HL-60 (cell line): ENCODE measurements at regions not wholly inside any gene's neighbourhood (a gene's known extent, or its start where the extent isn't known, plus 50 kb on each side); places are given as distances from the start of the nearest gene placed in this dataset.

Source experiments
- DNase-seq, 2 experiments: peaks; one replicate each; pipeline ENCODE4 v3.0.0-alpha.2; 2010 to 2020; ENCODE audit warnings: low read depth in 1 of 2, low spot score in 1 of 2
- H3K27ac ChIP-seq: fragments of 250-450 bp; sonication (Bioruptor Pico); replicated peaks from 2 replicates; pipeline ENCODE4 v1.5.1; 2020; ENCODE audit warnings: mild to moderate bottlenecking, moderate library complexity
- H3K27me3 ChIP-seq: fragments of 250-450 bp; sonication (Bioruptor Pico); 2 replicates; pipeline ENCODE4 v1.5.1; 2021; ENCODE audit warnings: mild to moderate bottlenecking, moderate library complexity; ENCODE audit not compliant: insufficient read depth, poor library complexity, severe bottlenecking
- H3K4me3 ChIP-seq: replicated peaks from 2 replicates; pipeline ENCODE4 v1.5.1; 2011; ENCODE audit warnings: mild to moderate bottlenecking, control low read depth, low read length; ENCODE audit not compliant: insufficient read depth
- CTCF ChIP-seq: IDR thresholded peaks from one replicate; pipeline ENCODE4 v1.5.1; 2011; ENCODE audit warnings: low read length, control low read depth, inconsistent platforms; ENCODE audit not compliant: insufficient read depth
- GABPA ChIP-seq: IDR thresholded peaks from 2 replicates; pipeline ENCODE4 v1.6.1; 2012; ENCODE audit warnings: low read depth
- POLR2AphosphoS5 ChIP-seq: IDR thresholded peaks from 2 replicates; pipeline ENCODE4 v1.6.1; 2012; ENCODE audit warnings: low read depth
- REST ChIP-seq: IDR thresholded peaks from 2 replicates; pipeline ENCODE4 v1.6.1; 2012; ENCODE audit warnings: low read depth; ENCODE audit not compliant: insufficient replicate concordance
- SPI1 ChIP-seq: IDR thresholded peaks from 2 replicates; pipeline ENCODE4 v1.6.1; 2012; ENCODE audit warnings: low read depth, mild to moderate bottlenecking, borderline replicate concordance

GRCh38 chr5:124865603-124866354 is 119.3 kb upstream of the ZNF608 start:
- TF ChIP-seq CTCF (no peak), POLR2AphosphoS5 (no peak), GABPA (no peak), REST (no peak)

GRCh38 chr5:124866355-124867136 is 120.1 kb upstream of the ZNF608 start:
- Histone ChIP-seq H3K27ac (no peak overlapping the region), H3K4me3 (no peak overlapping the region), H3K27me3 (no peaks in the 10 kb centered on the region)
- TF ChIP-seq POLR2AphosphoS5 (no peak), GABPA (no peak), CTCF (no peak), REST (no peak), SPI1 (no peak)
- DNase-seq, result no peak

More at GRCh38 chr5:124865603-124866354, 119.3 kb upstream of the ZNF608 start:
- no peak overlapping the region for H3K4me3 ChIP-seq
- H3K27me3 ChIP-seq, result no peaks in the 10 kb centered on the region
- H3K27ac ChIP-seq, result no peak overlapping the region
- DNase-seq, result no peak

- H3K27ac ChIP-seq, result no peak overlapping the region
- no peaks in the 10 kb centered on the region for H3K27me3 ChIP-seq
- DNase-seq, result no peak
- no peak overlapping the region for H3K4me3 ChIP-seq
- TF ChIP-seq REST (no peak), POLR2AphosphoS5 (no peak), CTCF (no peak), SPI1 (no peak), GABPA (no peak)
These were observed 120.8 kb upstream of the ZNF608 start for GRCh38 chr5:124867137-124867704.
